Right hindlimb (tissue), 1 donor: ENCODE measurements at regions not wholly inside any gene's neighbourhood (a gene's known extent, or its start where the extent isn't known, plus 50 kb on each side); places are given as distances from the start of the nearest gene placed in this dataset.
"Not testable (repeated sequence)": the region's sequence is repeated elsewhere in the genome, so short reads cannot be mapped to it uniquely, and the experiment has no call there.

ENCODE experiments used
- DNase-seq: peaks from one replicate; pipeline ENCODE4 v3.0.0-alpha.2; 2018

GRCh38 chr13:73657821-73658540 is 476.2 kb downstream of the KLF12 start:
- DNase-seq = peak; percentile 83

GRCh38 chr13:73656863-73657262 is 477.3 kb downstream of the KLF12 start:
- DNase-seq = no peak

DNA sequence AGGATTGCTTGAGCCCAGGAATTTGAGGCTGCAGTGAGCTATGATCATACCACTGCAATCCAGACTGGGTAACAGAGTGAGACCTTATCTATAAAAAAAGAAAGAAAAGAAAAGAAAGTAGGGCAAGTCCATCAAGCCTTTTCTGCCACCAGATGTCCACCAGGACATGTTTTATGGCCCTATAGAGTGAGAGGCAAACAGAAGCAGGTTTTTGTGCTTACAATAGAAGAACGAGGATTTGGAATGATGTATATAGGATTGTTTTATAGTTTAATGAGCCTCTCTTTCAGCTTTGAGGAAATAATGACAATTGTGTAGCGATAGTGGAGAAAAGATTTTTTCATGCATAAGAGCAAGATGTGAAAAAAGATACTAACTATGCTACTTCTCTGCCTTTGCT is 480.5 kb downstream of the KLF12 start:
- no peak for DNase-seq

DNA sequence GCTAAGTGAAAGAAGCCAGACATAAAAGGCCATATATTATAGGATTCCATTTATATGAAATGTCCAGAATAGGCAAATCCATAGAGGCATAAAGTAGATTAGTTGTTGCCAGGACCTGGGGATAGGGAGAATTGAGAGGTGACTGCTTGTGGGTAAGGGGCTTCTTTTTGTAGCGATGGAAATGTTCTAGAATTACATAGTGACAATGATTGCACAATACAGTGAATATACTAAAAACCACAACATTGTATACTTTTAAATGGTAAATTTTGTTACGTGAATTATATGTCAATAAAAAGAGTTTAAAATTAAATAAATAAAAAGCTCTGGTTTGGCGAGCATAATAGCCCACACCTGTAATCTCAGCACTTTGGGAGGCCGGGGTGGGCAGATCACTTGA is 486.8 kb downstream of the KLF12 start:
- DNase-seq = no peak

DNA sequence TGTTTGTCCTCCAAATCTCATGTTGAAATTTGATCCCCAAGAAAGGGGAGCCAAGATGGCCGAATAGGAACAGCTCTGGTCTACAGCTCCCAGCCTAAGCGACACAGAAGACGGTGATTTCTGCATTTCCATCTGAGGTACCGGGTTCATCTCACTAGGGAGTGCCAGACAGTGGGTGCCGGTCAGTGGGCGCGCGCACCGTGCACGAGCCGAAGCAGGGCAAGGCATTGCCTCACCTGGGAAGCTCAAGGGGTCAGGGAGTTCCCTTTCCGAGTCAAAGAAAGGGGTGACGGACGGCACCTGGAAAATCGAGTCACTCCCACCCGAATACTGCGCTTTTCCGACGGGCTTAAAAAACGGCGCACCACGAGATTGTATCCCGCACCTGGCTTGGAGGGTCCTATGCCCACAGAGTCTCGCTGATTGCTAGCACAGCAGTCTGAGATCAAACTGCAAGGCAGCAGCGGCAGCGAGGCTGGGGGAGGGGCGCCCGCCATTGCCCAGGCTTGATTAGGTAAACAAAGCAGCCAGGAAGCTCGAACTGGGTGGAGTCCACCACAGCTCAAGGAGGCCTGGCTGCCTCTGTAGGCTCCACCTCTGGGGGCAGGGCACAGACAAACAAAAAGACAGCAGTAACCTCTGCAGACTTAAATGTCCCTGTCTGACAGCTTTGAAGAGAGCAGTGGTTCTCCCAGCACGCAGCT is 493.6 kb downstream of the KLF12 start:
- DNase-seq = not testable (repeated sequence)

GRCh38 chr13:73635166-73635787 is 498.9 kb downstream of the KLF12 start:
- no peak for DNase-seq

DNA sequence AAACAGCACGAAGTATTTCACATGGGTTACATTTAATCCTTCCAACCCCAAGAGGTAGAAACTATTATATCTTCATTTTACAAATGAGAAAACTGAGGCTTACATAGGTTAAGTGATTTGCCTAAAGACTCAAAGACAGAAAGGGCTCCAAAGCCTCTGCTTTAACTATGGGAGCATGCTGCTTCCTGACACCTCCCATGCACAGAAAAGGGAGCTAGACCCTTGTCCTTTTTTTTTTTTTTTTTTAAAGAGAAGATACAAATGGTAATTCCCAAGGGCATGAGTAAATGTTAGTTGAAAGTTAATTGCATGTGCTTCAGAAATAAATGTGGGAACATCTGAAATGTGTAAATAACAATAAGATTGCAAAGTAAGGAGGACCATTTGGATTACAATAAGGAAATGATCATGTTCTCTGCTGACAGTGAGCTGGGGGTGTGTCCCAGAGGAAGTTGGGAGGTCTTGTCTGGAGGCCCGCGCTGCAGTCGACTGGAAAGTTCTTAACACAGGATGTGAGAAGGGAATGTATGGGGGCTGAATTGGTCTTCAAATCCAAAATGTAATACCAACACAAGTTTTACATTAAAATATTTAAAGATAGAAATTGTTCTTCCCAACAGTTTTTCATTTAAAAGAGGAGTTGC is 500.3 kb downstream of the KLF12 start:
- peak; percentile 48 for DNase-seq

DNA sequence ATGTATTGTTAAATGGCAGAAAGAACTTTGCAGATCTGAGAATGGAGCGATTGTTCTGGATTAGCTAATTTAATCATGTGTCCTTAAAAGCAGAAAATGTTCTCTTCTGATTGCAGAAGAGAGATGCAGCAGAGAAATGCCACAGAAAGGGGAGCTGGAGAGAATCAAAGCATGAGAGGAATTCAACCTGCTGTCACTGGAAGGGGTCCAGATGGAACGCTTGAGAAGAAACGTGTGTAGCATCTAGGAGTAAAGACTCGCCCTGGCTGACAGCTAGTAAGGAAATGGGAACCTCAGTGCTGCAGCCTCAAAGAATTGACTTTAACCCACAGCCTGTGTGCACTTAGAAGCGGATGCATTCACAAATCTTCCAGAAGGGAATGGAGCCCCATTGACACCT is 502.8 kb downstream of the KLF12 start:
- DNase-seq = no peak

- no peak for DNase-seq
Observed at GRCh38 chr13:73625562-73626339, 508.5 kb downstream of the KLF12 start.

DNA sequence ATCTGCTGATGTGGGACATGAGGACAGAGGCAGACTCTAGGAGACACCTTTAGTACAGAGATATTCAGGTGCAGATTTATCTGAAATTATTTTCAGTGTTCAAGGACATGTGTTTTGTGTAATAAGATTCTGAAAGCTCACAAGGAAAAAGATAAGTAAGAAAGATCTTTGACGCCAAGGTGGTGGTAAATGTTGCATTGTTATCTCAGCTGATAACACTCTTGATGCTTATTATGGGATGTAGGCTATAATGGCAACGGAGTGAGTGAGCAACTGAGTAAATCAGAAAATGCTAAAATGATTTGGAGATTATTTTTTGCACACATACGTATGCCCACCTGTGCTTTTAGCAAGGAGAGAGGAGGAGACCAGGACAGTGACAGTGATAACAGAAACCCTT is 510.9 kb downstream of the KLF12 start:
- DNase-seq = no peak

DNA sequence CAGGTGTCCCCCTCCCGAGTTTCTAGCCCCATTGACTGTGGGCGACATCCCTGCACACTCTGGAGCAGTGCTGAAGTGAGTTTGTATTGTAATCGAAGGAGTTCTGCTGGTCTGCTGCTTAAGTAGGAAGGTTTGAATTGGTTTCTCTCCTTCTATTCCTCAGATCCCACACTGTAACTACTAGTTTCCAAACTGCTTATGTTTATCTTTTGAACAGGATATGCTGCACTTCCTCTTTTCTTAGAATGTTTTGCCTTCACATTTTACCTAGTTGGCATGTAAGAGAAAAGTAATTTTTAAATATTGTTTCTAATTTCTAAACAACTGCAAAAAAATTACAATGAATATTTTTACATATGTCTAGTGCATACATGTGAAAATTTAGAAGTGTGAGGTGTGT is 511.8 kb downstream of the KLF12 start:
- no peak for DNase-seq

DNA sequence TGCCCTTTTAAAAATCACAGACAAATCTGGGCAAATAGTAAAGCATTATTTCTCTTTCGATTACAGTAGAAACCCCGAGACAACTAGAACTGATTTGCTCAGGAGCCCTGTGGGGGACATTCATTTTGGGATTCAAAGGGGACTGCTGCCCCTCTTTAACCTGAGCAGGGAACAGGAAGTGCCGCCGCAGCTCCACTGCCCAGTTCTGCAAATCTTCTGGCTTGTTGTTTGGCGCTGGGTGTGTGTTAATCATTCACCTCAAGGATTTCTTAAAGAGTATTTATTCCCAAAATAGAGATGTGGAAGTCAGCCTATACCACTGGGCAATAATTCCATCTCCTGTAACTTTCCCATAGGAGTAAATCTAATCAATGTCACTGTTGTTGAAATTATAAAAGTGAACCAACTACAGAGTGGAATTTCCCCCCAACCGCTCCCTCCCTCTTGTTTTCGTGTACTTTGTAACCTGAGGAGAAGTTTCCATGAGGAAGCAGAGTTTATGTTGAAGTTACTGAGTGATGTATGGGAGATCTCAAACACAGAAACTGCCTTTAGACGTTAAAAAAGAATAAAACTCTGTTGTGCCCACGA is 515.8 kb downstream of the KLF12 start:
- no peak for DNase-seq

DNA sequence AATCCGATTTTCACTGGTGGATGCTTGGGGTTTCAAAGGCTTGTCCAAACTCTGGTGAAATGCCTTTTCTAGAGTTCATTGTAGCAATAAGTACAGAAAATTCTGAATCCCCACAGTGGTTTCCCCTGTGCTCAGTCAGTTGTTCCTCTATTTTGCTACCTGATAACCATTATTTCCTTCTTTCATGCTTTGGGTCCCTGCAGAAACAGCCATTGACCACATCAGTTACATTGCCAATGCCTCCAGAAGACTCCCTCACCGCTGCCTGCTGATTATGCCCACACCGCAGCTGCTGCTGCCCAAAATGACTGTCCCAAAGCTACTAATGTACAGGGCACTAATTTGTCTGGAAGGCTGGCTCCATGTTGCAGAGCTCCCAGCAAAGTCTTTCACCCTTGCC is 517.3 kb downstream of the KLF12 start:
- no peak for DNase-seq

DNA sequence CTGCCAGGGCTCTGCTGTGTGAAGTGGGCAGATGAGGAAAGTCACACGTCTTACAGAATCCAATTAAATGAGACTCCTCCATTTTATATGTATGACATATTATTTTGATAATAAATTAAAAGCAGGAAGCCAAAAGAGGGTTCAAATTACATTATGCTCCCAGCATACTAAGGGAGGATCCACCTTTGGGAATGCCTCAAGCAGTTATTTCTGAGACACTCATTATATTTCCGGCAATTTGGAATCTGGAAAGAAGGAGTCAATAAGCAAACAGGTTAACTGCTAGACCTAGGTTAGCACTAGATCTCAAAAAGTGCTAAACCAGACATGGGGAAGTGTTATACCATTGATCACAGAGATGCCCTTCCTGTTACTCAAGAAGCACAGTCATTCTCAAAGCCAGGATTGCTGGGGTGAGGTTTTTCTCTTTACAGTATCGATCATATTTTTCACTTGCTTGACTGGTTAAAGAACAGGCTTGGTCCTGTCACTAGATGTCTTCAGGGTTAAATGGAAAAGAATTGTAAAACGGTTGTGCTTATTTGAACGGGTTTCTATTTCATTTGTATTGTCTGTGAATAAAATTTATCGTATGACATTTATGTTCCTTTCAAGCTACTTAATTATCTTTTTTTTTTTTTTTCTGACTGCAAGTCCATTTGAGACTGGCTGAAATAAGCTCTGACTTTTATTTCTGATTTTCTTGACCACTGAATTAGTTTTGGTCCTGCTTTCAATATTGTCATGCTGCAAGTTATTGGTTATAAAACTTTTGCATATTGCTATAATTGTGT is 523.2 kb downstream of the KLF12 start:
- DNase-seq = no peak

DNA sequence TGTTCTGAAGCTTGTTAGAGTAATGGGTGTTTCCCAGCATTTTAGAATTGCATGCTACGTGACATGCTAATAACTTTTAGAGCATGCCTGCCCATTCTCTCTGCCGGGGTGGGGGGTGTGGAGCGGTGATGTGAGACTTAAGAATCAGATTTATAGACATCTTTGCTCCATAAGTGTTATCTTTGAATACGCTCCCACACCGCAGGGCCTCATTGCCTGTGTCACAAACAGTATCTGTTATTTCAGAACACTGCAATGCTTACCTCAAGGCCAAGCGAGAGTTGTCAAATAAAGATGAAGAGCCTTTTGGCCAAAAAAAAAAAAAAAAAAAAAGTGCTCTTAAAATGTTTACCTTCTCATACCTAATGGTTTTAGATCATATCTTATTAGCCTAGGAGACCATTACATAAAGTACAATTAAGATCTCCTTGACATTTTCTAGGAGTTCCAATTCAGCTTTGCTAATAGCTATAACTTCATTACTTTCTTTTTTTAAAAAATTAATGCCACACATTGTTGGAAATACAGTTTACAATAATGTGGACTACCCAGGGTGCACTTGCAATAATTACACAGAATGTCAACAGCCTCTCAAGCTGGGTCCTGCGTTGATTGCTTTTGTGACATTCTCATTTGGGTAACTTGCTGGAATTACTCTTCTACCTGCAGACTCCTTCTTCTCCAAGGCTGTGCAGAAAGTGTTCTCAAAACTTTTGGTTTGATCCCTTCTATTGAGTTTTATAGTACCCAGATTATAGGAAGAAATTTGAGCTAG is 525.3 kb downstream of the KLF12 start:
- DNase-seq = no peak

- DNase-seq = no peak
Observed at GRCh38 chr13:73608157-73608516, 526.1 kb downstream of the KLF12 start.

GRCh38 chr13:73607489-73608156 is 526.6 kb downstream of the KLF12 start:
- no peak for DNase-seq

GRCh38 chr13:73603646-73604045 is 530.6 kb downstream of the KLF12 start:
- DNase-seq = no peak

DNA sequence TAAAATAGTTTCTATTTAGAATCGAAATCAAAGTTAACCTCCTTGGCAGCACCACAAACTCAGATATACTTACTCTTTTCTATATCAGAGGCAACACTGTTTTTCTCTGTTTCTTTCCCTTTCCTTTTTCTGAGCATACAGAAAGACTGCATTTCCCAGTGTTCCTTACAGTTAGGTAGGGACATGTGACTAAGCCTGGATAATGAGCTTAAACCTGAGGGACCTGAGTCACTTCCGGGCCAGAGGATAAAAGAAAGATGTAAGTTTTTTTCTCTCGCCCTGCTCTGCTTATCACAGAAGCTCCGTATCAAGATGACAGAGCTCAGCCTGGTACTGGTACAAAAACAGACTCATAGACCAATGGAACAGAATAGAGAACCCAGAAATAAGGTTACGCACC is 531.9 kb downstream of the KLF12 start:
- no peak for DNase-seq

- no peak for DNase-seq
Observed at GRCh38 chr13:73601708-73602107, 532.5 kb downstream of the KLF12 start.
